ENCODE measurements at regions not wholly inside any gene's neighbourhood (a gene's known extent, or its start where the extent isn't known, plus 50 kb on each side); places are given as distances from the start of the nearest gene placed in this dataset.

DNA sequence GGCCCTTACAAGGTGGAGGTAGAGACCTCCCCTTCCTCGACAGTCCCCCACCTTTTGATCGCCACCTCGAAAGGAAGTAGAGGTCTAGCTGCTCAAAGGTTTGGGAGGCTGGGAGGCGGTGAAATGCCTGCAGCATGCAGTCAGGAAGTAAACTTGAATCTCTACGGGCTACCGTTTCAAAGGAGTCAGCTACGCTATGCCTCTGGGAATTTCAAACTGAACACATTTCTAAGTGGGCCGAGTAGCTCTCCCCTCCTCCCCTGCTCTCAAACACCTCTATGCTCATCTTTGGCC lies 68.0 kb downstream of the CXCL12 start:
- H3K9ac ChIP-seq (ENCODE audit: low read depth, low read length) = no peak overlapping the region
- no peaks in the 10 kb centered on the region for H3K4me1 ChIP-seq (ENCODE audit: insufficient read depth, low read length)
- TF ChIP-seq, protein P1, sequence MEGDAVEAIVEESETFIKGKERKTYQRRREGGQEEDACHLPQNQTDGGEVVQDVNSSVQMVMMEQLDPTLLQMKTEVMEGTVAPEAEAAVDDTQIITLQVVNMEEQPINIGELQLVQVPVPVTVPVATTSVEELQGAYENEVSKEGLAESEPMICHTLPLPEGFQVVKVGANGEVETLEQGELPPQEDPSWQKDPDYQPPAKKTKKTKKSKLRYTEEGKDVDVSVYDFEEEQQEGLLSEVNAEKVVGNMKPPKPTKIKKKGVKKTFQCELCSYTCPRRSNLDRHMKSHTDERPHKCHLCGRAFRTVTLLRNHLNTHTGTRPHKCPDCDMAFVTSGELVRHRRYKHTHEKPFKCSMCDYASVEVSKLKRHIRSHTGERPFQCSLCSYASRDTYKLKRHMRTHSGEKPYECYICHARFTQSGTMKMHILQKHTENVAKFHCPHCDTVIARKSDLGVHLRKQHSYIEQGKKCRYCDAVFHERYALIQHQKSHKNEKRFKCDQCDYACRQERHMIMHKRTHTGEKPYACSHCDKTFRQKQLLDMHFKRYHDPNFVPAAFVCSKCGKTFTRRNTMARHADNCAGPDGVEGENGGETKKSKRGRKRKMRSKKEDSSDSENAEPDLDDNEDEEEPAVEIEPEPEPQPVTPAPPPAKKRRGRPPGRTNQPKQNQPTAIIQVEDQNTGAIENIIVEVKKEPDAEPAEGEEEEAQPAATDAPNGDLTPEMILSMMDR (IDR thresholded peaks at IDR 0.05; ENCODE audit: borderline replicate concordance, extremely low read depth, low read length, poor library complexity, severe bottlenecking) = no peak
- TF ChIP-seq EZH2 (IDR thresholded peaks at IDR 0.05; ENCODE audit: borderline replicate concordance, low read depth, low read length, severe bottlenecking) = no peak
- no peak overlapping the region for H3K27ac ChIP-seq (ENCODE audit: low read length)
- no peak overlapping the region for H2AFZ ChIP-seq (ENCODE audit: low read depth, low read length)
- H3K4me3 ChIP-seq (ENCODE audit: low read depth in 1 of 2, low read length in 2 of 2) = no peak overlapping the region
- H3K4me2 ChIP-seq (ENCODE audit: insufficient read depth, low read length) = no peak overlapping the region
- no peaks in the 10 kb centered on the region for H3K9me3 ChIP-seq (ENCODE audit: insufficient read depth, low read length, severe bottlenecking)
- H3K79me2 ChIP-seq (ENCODE audit: insufficient read depth, low read length) = no peaks in the 10 kb centered on the region
- H4K20me1 ChIP-seq (ENCODE audit: insufficient read depth, low read length) = no peaks in the 10 kb centered on the region
- DNase-seq (no peak), ATAC-seq (ENCODE audit: insufficient read depth, low read depth) (no peak)
- no peaks in the 10 kb centered on the region for H3K27me3 ChIP-seq (ENCODE audit: insufficient read depth, low read length, poor library complexity)
- H3K36me3 ChIP-seq (ENCODE audit: insufficient read depth, low read length) = no peaks in the 10 kb centered on the region

DNA sequence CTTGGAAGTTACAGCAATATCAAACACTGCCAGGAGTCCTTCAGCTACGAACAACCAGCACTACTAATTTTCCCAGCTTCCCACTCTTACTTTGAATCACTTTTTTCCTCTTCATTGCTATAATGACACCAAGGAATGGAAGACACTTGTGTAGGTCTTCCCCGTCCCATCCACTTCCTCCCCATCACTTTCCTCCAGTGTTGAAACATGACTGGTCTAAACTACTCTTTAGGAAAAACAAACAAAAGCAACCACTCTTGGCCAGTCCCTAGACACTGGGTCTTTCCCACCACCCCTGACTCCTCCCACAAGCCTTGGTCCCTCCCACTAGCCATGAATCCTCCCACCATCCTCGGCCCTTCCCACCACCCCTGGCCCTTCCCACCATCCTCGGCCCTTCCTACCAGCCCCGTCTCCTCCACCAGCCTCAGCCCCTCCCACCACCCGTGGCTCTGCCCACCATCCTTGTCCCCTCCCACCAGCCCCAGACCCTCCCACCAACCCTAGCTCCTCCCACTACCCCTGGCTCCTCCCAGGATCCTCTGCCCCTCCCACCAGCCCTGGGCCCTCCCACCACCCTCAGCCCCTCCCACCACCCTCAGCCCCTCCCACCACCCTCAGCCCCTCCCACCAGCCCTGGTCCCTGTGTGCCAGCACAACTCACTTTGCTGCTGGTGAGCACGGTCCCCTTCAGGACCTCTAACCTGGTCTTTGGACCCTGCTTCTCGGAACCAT lies 68.5 kb downstream of the CXCL12 start:
- Histone ChIP-seq H3K36me3 (ENCODE audit: insufficient read depth, low read length) (no peaks in the 10 kb centered on the region), H3K79me2 (ENCODE audit: insufficient read depth, low read length) (no peaks in the 10 kb centered on the region), H2AFZ (ENCODE audit: low read depth, low read length) (no peak overlapping the region), H3K27me3 (ENCODE audit: insufficient read depth, low read length, poor library complexity) (no peaks in the 10 kb centered on the region), H3K27ac (ENCODE audit: low read length) (no peak overlapping the region), H4K20me1 (ENCODE audit: insufficient read depth, low read length) (no peaks in the 10 kb centered on the region), H3K9ac (ENCODE audit: low read depth, low read length) (no peak overlapping the region), H3K4me1 (ENCODE audit: insufficient read depth, low read length) (no peaks in the 10 kb centered on the region), H3K9me3 (ENCODE audit: insufficient read depth, low read length, severe bottlenecking) (no peaks in the 10 kb centered on the region), H3K4me2 (ENCODE audit: insufficient read depth, low read length) (no peak overlapping the region), H3K4me3 (ENCODE audit: low read depth in 1 of 2, low read length in 2 of 2) (no peak overlapping the region)
- no peak for TF ChIP-seq EZH2 (IDR thresholded peaks at IDR 0.05; ENCODE audit: borderline replicate concordance, low read depth, low read length, severe bottlenecking)
- TF ChIP-seq, protein P1 (IDR thresholded peaks at IDR 0.05; ENCODE audit: borderline replicate concordance, extremely low read depth, low read length, poor library complexity, severe bottlenecking) = no peak
- peak; percentile 38 for DNase-seq
- ATAC-seq (ENCODE audit: insufficient read depth, low read depth) = peak; percentile 69

DNA sequence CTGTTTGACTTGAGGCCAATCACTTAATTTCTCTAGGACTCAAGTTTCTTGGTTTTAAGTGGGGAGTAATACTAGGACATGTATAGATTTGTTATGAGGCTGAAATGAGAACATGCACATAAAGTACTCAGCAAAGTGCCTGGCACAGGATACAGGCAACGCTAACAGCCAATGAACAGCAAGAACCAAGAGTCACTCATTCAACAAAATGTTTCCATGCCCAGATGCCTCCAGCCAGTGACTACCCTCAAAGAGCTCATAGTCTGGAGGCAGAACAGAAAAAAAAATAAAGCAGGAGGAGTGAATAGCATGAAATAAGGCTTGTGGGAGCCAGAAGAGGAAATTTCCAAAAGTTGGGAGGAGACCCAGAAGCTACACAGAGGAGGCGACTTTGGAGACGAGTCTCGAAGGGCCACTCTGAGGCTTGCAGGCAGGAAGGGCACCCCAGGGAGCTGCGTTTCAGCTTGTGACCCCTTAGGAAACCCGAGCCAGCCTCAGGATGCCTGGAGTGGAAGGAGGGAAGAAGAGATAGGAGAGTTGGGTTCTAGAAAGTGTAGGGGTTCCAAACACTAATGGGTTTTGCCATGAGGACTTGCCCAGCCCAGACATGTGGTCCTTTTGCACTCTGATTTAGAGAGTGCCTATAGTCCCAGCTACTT lies 70.0 kb downstream of the CXCL12 start:
- Histone ChIP-seq H3K27me3 (ENCODE audit: insufficient read depth, low read length, poor library complexity) (no peaks in the 10 kb centered on the region), H3K4me2 (ENCODE audit: insufficient read depth, low read length) (no peak overlapping the region), H3K4me3 (ENCODE audit: low read depth in 1 of 2, low read length in 2 of 2) (no peak overlapping the region), H3K27ac (ENCODE audit: low read length) (no peak overlapping the region), H2AFZ (ENCODE audit: low read depth, low read length) (no peak overlapping the region), H4K20me1 (ENCODE audit: insufficient read depth, low read length) (no peaks in the 10 kb centered on the region), H3K9ac (ENCODE audit: low read depth, low read length) (no peak overlapping the region), H3K9me3 (ENCODE audit: insufficient read depth, low read length, severe bottlenecking) (no peaks in the 10 kb centered on the region), H3K4me1 (ENCODE audit: insufficient read depth, low read length) (no peaks in the 10 kb centered on the region), H3K79me2 (ENCODE audit: insufficient read depth, low read length) (no peaks in the 10 kb centered on the region), H3K36me3 (ENCODE audit: insufficient read depth, low read length) (no peaks in the 10 kb centered on the region)
- DNase-seq (no peak), ATAC-seq (ENCODE audit: insufficient read depth, low read depth) (no peak)
- TF ChIP-seq, protein P1 (IDR thresholded peaks at IDR 0.05; ENCODE audit: borderline replicate concordance, extremely low read depth, low read length, poor library complexity, severe bottlenecking) = no peak
- TF ChIP-seq EZH2 (IDR thresholded peaks at IDR 0.05; ENCODE audit: borderline replicate concordance, low read depth, low read length, severe bottlenecking) = no peak
